ENCODE measurements at regions not wholly inside any gene's neighbourhood (a gene's known extent, or its start where the extent isn't known, plus 50 kb on each side); places are given as distances from the start of the nearest gene placed in this dataset.

- H4K20me1 ChIP-seq (replicated peaks; ENCODE audit: control insufficient read depth, insufficient read depth, low read length), result peaks cover 23% of the 10 kb centered on the region
- in situ Hi-C loops (cut with MboI) (no loop called here), intact Hi-C loops (cut with micrococcal nuclease) (no loop called here)
- H3K9me3 ChIP-seq (replicated peaks; ENCODE audit: control insufficient read depth, insufficient read depth, low read depth, low read length), result no peaks in the 10 kb centered on the region
- no TSS peak for BruUV-seq (replicated peaks)
- H3K9me1 ChIP-seq (ENCODE audit: control insufficient read depth, insufficient read depth, low read length), result no peaks in the 10 kb centered on the region
- WGBS (ENCODE audit: insufficient coverage, low coverage, missing lambda C conversion rate), result 1% methylated on average over 15 of the region's 22 CpGs
- FAIRE-seq (no peak), ATAC-seq (no peak), DNase-seq (ENCODE audit: extremely low read depth in 1 of 4, low spot score in 3 of 4) (no peak)
- no peak overlapping the region for H3K4me3 ChIP-seq
- H3K79me2 ChIP-seq (ENCODE audit: control insufficient read depth, insufficient read depth, low read length), result no peaks in the 10 kb centered on the region
- H3K9ac ChIP-seq (ENCODE audit: insufficient read depth in 1 of 2, low read depth in 2 of 2, low read length in 2 of 2), result no peak overlapping the region
- POLR2A ChIA-PET, result interaction anchor here (0.6 to 1.5 kb wide), 2 partner anchors 10 to 127 kb away, joined by 3 to 5 read pairs; no protein-coding TSS in a partner anchor
- H3K4me1 ChIP-seq (replicated peaks in 1 of 2; ENCODE audit: control insufficient read depth in 2 of 2, insufficient read depth in 2 of 2, low read length in 2 of 2), result peaks cover 0 to under 1% of the 10 kb centered on the region in 2 experiments; a peak in 1 of 5 replicates
- H2AFZ ChIP-seq (ENCODE audit: low read depth, low read length), result no peak overlapping the region
- H3K36me3 ChIP-seq (ENCODE audit: control insufficient read depth, insufficient read depth, low read length), result no peaks in the 10 kb centered on the region
- H3K4me2 ChIP-seq (ENCODE audit: insufficient read depth, low read length), result no peak overlapping the region
- H3K27me3 ChIP-seq (ENCODE audit: control insufficient read depth in 2 of 2, insufficient read depth in 2 of 2, low read length in 2 of 2), result peaks cover 10 to 93% of the 10 kb centered on the region in 2 experiments; a peak in 4 of 5 replicates
- CTCF ChIA-PET (ENCODE audit: low intra/inter-chr PET ratio), result no interaction called here
- no peak overlapping the region for H3K27ac ChIP-seq (ENCODE audit: extremely low read depth, low read depth, low read length)
- TF ChIP-seq ZNF695 (CRISPR knock-in tag; IDR thresholded peaks at IDR 0.05), result no peak
- no peak for TF ChIP-seq NCOA1 (IDR thresholded peaks at IDR 0.05; ENCODE audit: low read depth)
- TF ChIP-seq, protein P1, sequence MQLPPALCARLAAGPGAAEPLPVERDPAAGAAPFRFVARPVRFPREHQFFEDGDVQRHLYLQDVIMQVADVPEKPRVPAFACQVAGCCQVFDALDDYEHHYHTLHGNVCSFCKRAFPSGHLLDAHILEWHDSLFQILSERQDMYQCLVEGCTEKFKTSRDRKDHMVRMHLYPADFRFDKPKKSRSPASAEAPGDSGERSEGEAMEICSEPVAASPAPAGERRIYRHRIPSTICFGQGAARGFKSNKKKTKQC (CRISPR knock-in tag; IDR thresholded peaks at IDR 0.05), result no peak
- no peak for TF ChIP-seq PCBP1 (IDR thresholded peaks at IDR 0.05; ENCODE audit: low read depth, low read length, poor library complexity, severe bottlenecking)
- no peak for TF ChIP-seq MAZ (CRISPR knock-in tag; conservative IDR thresholded peaks at IDR 0.05 in 1 of 2, IDR thresholded peaks at IDR 0.05 in 1 of 2)
- no peak for TF ChIP-seq HDGF (IDR thresholded peaks at IDR 0.05)
- TF ChIP-seq ZEB2 (IDR thresholded peaks at IDR 0.05), result no peak
- TF ChIP-seq ZBTB49 (CRISPR knock-in tag; IDR thresholded peaks at IDR 0.05; ENCODE audit: borderline replicate concordance), result no peak
- no peak for TF ChIP-seq HIVEP1 (CRISPR knock-in tag; IDR thresholded peaks at IDR 0.05)
- TF ChIP-seq, protein P2, sequence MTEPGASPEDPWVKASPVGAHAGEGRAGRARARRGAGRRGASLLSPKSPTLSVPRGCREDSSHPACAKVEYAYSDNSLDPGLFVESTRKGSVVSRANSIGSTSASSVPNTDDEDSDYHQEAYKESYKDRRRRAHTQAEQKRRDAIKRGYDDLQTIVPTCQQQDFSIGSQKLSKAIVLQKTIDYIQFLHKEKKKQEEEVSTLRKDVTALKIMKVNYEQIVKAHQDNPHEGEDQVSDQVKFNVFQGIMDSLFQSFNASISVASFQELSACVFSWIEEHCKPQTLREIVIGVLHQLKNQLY (CRISPR knock-in tag; conservative IDR thresholded peaks at IDR 0.05), result no peak
- TF ChIP-seq, protein P3, sequence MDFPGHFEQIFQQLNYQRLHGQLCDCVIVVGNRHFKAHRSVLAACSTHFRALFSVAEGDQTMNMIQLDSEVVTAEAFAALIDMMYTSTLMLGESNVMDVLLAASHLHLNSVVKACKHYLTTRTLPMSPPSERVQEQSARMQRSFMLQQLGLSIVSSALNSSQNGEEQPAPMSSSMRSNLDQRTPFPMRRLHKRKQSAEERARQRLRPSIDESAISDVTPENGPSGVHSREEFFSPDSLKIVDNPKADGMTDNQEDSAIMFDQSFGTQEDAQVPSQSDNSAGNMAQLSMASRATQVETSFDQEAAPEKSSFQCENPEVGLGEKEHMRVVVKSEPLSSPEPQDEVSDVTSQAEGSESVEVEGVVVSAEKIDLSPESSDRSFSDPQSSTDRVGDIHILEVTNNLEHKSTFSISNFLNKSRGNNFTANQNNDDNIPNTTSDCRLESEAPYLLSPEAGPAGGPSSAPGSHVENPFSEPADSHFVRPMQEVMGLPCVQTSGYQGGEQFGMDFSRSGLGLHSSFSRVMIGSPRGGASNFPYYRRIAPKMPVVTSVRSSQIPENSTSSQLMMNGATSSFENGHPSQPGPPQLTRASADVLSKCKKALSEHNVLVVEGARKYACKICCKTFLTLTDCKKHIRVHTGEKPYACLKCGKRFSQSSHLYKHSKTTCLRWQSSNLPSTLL (IDR thresholded peaks at IDR 0.05), result no peak
- TF ChIP-seq RUNX1 (IDR thresholded peaks at IDR 0.05; ENCODE audit: low read depth), result no peak
- TF ChIP-seq RBM17 (IDR thresholded peaks at IDR 0.05; ENCODE audit: borderline replicate concordance, low read depth, low read length), result no peak
- no peak for TF ChIP-seq TAF1 (IDR thresholded peaks at IDR 0.05; ENCODE audit: control insufficient read depth, extremely low read depth, insufficient read depth, low read length, severe bottlenecking)
- TF ChIP-seq MYBL2 (IDR thresholded peaks at IDR 0.05; ENCODE audit: low read depth), result no peak
- no peak for TF ChIP-seq MYBL2 (CRISPR knock-in tag; IDR thresholded peaks at IDR 0.05; ENCODE audit: borderline replicate concordance)
Observed at GRCh38 chr9:135245482-135246247, 158.2 kb downstream of the OLFM1 start.

Data from K562 (cell line).